T-helper 17 cell (primary cell): ENCODE measurements at regions not wholly inside any gene's neighbourhood (a gene's known extent, or its start where the extent isn't known, plus 50 kb on each side); places are given as distances from the start of the nearest gene placed in this dataset.

ENCODE experiments used
- ATAC-seq: fragments of 150-1000 bp; cut with Tn5 transposase; 2 replicates; pipeline ENCODE4 v1.10.0; 2021; ENCODE audit warnings: mild to moderate bottlenecking, moderate library complexity
- DNase-seq, 3 donors: peaks; one replicate each; pipeline versions ENCODE4 v3.0.0 to v3.0.0-alpha.2; 2020 to 2021
- H3K9me3 ChIP-seq: one replicate; pipeline ENCODE4 v1.7.0; 2013; ENCODE audit warnings: low read length, mild to moderate bottlenecking; ENCODE audit not compliant: control insufficient read depth, poor library complexity, severe bottlenecking
- H3K27ac Mint-ChIP-seq: one replicate; pipeline ENCODE4 v1.8.0; 2022; ENCODE audit warnings: mild to moderate bottlenecking, moderate library complexity, mixed read lengths
- H3K27me3 Mint-ChIP-seq: one replicate; pipeline ENCODE4 v1.8.0; 2022; ENCODE audit warnings: mixed read lengths
- H3K36me3 Mint-ChIP-seq: one replicate; pipeline ENCODE4 v1.8.0; 2022; ENCODE audit warnings: low read depth, mixed read lengths
- H3K4me1 Mint-ChIP-seq: one replicate; pipeline ENCODE4 v1.8.0; 2022; ENCODE audit warnings: mild to moderate bottlenecking, mixed read lengths
- H3K4me3 Mint-ChIP-seq: one replicate; pipeline ENCODE4 v1.8.0; 2022; ENCODE audit warnings: mild to moderate bottlenecking, moderate library complexity, mixed read lengths

GRCh38 chr2:129713337-129713736 is 266.1 kb upstream of the RAB6C start:
- H3K27me3 Mint-ChIP-seq, result peaks cover 12% of the 10 kb centered on the region
- ATAC-seq, result no peak
- H3K9me3 ChIP-seq, result no peaks in the 10 kb centered on the region
- no peak overlapping the region for H3K4me3 Mint-ChIP-seq
- no peaks in the 10 kb centered on the region for H3K4me1 Mint-ChIP-seq
- no peak for DNase-seq
- H3K27ac Mint-ChIP-seq, result no peak overlapping the region
- H3K36me3 Mint-ChIP-seq, result no peaks in the 10 kb centered on the region

DNA sequence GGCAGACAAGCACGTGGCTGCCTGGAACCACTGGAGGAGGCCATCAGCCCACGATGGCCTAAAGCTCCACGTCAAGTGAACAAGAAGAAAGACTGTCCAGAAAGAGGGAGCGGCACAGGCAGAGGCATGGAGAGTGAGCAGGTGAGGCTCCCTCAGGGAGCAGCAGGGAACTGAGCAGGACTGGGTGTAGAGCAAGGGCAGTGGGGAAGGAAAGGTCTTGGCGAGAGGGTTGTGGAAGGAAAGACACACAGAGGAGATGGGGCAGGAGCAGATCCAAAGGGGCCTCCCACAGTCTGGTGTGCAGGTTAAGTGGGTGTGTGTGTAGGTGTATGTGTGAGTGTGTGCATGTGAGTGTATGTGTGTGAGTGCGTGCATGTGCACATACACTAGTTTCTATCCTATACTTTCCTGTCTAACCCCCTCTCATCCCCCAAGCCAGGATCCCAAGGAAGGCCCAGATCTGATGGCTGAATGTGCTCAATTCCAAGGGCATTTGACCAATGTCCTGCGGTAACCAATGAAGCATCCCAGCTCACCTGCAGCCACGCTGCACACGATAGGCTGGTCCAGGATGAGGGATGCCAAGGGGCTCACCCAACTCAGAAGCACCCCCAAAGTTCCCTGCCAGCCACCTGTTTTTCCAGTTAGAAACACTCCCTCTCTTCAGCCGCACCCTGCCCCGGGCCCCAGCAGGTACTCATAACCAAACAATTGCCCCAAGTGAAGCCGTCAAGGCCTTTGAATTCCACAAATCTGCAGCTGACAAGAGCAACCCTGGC is 262.5 kb upstream of the RAB6C start:
- no peaks in the 10 kb centered on the region for H3K9me3 ChIP-seq
- no peaks in the 10 kb centered on the region for H3K4me1 Mint-ChIP-seq
- H3K4me3 Mint-ChIP-seq, result no peak overlapping the region
- DNase-seq (no peak), ATAC-seq (no peak)
- no peaks in the 10 kb centered on the region for H3K36me3 Mint-ChIP-seq
- H3K27me3 Mint-ChIP-seq, result peaks cover 12% of the 10 kb centered on the region
- H3K27ac Mint-ChIP-seq, result no peak overlapping the region

DNA sequence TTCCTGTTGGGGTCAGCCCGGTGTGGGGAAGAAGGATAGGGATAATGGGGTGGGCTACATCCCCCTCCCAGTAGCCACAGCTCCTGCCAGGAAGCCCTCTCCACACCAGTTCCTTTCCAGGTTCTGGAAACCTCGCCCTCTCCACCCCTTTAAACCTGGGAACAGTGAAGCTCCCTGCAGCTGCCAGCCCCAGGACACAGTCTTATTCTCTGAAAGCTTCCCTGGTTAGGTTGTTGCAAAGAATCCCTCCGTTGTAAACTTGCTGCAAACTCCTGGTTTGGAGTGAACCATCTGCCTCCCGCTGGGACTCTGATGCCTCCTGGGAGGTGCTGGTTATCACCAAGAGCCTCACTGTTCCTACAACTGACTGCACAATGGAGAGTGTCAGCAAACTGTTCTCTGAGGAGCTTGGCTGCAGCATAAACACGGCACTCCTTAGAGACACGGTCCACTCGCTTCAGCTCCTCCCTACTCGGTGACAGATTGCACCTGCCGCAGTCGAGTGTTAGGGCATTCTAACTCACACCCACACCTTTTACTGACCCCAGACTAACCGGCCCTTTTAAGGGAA is 261.8 kb upstream of the RAB6C start:
- peaks cover 12% of the 10 kb centered on the region for H3K27me3 Mint-ChIP-seq
- DNase-seq (no peak), ATAC-seq (no peak)
- no peaks in the 10 kb centered on the region for H3K4me1 Mint-ChIP-seq
- H3K36me3 Mint-ChIP-seq, result no peaks in the 10 kb centered on the region
- no peaks in the 10 kb centered on the region for H3K9me3 ChIP-seq
- no peak overlapping the region for H3K4me3 Mint-ChIP-seq
- H3K27ac Mint-ChIP-seq, result no peak overlapping the region

DNA sequence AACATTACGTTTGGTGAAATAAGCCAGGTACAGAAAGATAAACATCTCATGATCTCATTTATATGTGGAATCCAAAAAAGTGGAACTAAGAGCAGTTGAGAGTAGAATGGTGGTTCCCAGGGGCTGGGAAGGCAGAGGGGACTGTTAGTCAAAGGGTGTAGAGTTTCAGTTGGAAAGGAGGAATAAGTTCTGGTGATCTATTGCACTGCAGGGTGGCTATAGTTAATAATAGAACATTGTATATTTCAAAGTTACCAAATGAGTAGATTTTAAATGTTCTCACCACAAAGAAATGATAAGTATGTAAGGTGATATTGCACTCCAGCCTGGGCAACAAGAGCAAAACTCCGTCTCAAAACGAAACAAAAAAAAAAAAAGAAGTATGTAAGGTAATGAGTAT is 260.1 kb upstream of the RAB6C start:
- no peaks in the 10 kb centered on the region for H3K9me3 ChIP-seq
- H3K4me3 Mint-ChIP-seq, result no peak overlapping the region
- no peak for ATAC-seq
- no peak overlapping the region for H3K27ac Mint-ChIP-seq
- peaks cover 12% of the 10 kb centered on the region for H3K27me3 Mint-ChIP-seq
- H3K36me3 Mint-ChIP-seq, result no peaks in the 10 kb centered on the region
- H3K4me1 Mint-ChIP-seq, result no peaks in the 10 kb centered on the region
- no peak for DNase-seq

DNA sequence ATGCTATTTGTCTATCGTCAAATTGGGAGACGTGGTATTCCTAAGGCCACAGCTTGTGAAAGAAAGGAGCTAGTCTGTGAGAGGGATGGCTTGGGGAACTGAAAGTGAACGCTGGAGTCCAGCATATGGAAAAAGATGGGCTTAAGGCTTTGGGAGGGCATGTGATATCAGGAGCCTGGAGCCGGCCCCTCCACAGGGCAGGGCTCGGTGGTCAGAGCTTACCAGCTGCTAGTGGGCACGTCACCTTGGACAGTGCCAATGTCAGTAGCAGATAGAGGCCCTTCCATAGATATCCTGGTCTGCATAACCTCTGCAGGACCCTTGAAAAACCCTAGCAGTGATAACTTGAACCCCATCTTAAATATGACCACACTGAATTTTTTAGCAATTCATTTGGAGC is 259.1 kb upstream of the RAB6C start:
- no peaks in the 10 kb centered on the region for H3K9me3 ChIP-seq
- no peak for ATAC-seq
- H3K27ac Mint-ChIP-seq, result no peak overlapping the region
- no peaks in the 10 kb centered on the region for H3K36me3 Mint-ChIP-seq
- peaks cover 12% of the 10 kb centered on the region for H3K27me3 Mint-ChIP-seq
- H3K4me3 Mint-ChIP-seq, result no peak overlapping the region
- DNase-seq, result no peak
- no peaks in the 10 kb centered on the region for H3K4me1 Mint-ChIP-seq

DNA sequence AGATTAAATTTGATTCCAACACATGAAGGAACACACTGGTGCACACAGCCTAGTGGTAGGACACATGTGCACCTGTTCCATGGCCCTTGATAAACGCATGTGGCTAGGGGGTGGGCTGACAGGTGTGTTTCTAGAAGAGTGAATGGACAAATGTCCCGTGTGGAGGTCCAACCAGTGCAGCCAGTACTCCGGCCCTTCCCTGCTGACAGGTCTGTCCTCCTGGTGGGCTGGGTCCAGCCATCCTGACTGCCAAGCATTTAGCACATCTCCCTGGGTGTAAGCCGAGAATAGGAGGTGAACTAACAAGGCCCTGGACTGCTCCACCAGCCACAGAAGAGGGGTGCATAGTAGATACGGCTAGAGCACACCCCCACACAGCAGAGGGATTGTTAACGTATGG is 258.7 kb upstream of the RAB6C start:
- no peak overlapping the region for H3K27ac Mint-ChIP-seq
- ATAC-seq, result no peak
- no peak overlapping the region for H3K4me3 Mint-ChIP-seq
- peaks cover 12% of the 10 kb centered on the region for H3K27me3 Mint-ChIP-seq
- no peaks in the 10 kb centered on the region for H3K9me3 ChIP-seq
- DNase-seq, result no peak
- no peaks in the 10 kb centered on the region for H3K4me1 Mint-ChIP-seq
- no peaks in the 10 kb centered on the region for H3K36me3 Mint-ChIP-seq

DNA sequence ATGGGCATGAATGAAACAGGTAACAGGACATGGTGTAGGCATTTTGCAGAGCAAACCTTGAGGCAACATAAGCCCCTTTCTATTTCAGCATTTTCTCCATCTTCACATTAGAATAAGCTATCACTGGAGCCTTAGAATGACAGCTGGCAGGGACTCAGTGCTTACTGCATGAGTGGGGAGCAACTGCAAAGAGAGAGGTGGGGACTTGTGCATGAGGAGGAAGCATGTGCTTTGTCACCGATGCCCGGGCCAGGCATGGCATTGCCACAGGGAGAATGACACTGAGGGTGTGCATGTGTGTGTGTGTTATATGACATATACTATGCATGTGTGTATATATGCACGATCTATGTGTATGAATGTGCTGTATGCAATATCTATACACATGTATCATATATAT is 258.2 kb upstream of the RAB6C start:
- ATAC-seq (no peak), DNase-seq (no peak)
- Mint-ChIP-seq H3K4me3 (no peak overlapping the region), H3K27ac (no peak overlapping the region), H3K4me1 (no peaks in the 10 kb centered on the region), H3K27me3 (peaks cover 12% of the 10 kb centered on the region), H3K36me3 (no peaks in the 10 kb centered on the region)
- H3K9me3 ChIP-seq, result no peaks in the 10 kb centered on the region

DNA sequence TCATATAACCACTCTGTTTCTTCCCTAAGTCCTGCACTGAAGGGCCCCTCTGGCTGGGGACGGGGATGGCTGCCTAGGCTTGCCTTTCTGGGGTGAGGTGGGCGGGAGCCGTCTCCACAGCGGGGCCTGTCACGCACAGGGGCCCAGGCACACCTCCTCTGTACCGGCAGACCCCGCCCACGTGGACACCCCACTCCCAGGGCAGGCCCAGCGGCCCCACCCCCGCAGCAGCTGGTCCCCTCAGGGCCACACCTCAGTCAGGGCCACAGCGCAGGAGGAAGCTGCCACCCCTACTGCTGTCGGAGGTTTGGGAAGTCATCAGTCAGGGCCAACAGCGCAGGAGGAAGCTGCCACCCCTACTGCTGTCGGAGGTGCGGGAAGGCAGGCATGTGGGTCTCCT is 257.6 kb upstream of the RAB6C start:
- DNase-seq, result no peak
- Mint-ChIP-seq H3K36me3 (no peaks in the 10 kb centered on the region), H3K27me3 (peaks cover 8% of the 10 kb centered on the region)

DNA sequence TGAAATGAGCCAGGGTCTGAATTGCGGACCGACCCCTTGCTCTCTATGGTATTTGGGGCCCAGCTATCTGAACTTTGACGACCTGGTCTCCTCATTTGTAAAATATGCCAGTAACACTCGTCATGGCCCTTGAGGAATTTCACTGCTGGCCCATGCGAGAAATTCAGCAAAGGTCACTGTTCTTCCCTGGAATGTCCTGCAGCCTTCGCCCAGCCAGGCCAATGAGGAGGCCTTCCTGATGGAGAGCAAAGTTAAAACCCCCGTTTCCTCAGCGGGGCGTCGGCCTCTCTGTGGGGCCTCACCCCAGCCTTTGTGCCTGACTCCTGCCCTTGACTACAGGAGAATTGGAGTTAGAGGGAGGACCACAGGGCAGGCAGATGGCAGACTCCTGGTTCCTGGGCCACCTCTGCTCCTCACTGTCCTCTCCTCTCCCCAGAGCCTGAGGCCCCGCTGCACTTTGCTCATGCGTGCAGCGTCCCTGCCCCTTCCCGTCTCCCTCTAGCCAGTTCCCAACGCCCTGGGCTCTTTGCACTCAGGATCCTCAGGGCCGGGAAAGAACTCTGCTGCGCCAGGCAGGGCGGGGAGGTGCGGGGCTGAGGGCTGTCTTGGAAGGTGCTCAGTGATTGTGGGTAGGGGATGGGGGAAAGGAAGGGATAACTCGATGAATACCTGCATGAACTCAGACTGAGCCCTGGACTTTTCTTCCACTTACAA is 257.0 kb upstream of the RAB6C start:
- ATAC-seq (no peak), DNase-seq (no peak)
- H3K36me3 Mint-ChIP-seq, result no peaks in the 10 kb centered on the region
- H3K4me3 Mint-ChIP-seq, result no peak overlapping the region
- no peaks in the 10 kb centered on the region for H3K9me3 ChIP-seq
- peaks cover 13% of the 10 kb centered on the region for H3K27me3 Mint-ChIP-seq
- no peak overlapping the region for H3K27ac Mint-ChIP-seq
- H3K4me1 Mint-ChIP-seq, result no peaks in the 10 kb centered on the region

More for the DNA sequence above, 257.6 kb upstream of the RAB6C start:
- no peaks in the 10 kb centered on the region for H3K4me1 Mint-ChIP-seq
- no peak overlapping the region for H3K27ac Mint-ChIP-seq
- H3K9me3 ChIP-seq, result no peaks in the 10 kb centered on the region
- H3K4me3 Mint-ChIP-seq, result no peak overlapping the region
- ATAC-seq, result no peak

DNA sequence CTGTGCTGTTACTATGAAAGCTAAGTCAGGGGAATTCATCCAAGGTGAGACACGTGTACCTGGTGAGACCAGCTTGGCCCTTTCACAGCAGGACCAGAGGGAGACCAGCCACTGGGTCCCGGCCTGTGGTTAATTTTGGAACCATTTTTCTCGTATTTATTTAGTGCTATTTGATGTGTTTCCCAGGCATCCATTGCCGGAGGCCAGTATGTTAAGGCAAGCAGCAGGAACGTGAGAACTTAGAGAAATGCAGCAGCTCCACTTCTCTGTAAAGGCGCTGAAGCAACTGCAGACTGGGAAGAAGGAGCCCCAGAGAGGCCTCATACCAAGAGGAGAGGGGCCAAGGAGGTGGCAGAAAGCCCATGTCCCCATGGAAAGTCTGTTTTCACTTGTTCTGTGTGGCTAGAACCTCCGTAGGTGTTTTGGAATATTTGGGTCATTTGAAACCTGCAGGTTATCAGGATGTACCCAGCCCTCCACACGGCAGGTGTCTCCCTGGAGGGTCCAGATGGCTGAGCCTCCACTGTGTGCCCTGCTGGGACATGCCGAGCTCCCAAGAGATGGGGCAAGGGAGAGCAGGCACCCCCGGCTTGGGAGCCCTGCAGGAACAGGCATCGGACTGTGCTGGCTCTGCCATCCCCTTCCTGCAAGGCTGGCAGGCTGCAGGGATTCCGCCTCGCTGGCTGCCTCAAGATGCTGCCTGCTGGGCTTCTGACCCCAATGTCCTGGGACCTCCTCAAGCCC is 256.0 kb upstream of the RAB6C start:
- no peaks in the 10 kb centered on the region for H3K9me3 ChIP-seq
- H3K36me3 Mint-ChIP-seq, result no peaks in the 10 kb centered on the region
- ATAC-seq (no peak), DNase-seq (no peak)
- no peaks in the 10 kb centered on the region for H3K4me1 Mint-ChIP-seq
- H3K4me3 Mint-ChIP-seq, result no peak overlapping the region
- no peak overlapping the region for H3K27ac Mint-ChIP-seq
- H3K27me3 Mint-ChIP-seq, result peaks cover 12% of the 10 kb centered on the region

DNA sequence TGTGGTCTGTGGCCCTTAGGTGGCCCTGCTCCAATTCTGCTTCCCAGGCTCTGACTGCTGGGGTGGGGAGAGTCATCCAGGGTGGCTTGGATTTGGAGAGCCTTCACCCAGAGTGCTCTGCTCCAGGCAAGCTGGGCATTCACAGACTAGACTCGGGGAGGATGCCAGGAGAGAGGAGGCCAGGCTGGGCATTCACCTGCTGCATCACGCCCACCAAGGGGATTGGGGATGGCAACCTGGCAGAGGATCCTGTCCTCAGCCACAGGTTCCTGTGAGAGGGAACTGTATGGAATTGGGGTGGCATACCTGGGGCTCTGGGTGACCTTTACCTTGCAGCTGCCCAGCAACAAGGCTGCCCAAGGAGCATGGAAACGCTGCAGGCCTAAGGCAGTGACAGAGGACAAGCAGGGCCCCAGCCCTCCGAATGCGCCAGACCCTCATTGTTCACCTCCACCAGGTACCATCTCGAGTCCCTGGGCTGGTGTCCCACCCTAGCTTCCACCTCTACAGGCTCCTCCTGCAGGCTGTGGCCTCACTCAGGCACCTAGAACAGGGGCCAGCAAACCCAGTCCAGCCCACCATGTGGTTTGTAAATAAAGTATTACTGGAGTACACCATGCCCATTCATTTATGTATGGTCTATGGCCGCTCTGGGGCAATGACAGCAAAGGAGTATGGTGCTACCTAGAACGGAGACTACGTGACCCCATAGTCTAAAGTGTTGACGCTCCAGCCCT is 255.3 kb upstream of the RAB6C start:
- Mint-ChIP-seq H3K27ac (no peak overlapping the region), H3K27me3 (peaks cover 13% of the 10 kb centered on the region), H3K4me1 (no peaks in the 10 kb centered on the region), H3K4me3 (no peak overlapping the region), H3K36me3 (no peaks in the 10 kb centered on the region)
- DNase-seq, result no peak
- no peaks in the 10 kb centered on the region for H3K9me3 ChIP-seq
- no peak for ATAC-seq

GRCh38 chr2:129726216-129726615 is 253.2 kb upstream of the RAB6C start:
- H3K4me1 Mint-ChIP-seq, result no peaks in the 10 kb centered on the region
- H3K36me3 Mint-ChIP-seq, result no peaks in the 10 kb centered on the region
- no peak for ATAC-seq
- H3K27ac Mint-ChIP-seq, result no peak overlapping the region
- H3K4me3 Mint-ChIP-seq, result no peak overlapping the region
- DNase-seq, result no peak
- H3K9me3 ChIP-seq, result no peaks in the 10 kb centered on the region
- H3K27me3 Mint-ChIP-seq, result peaks cover 21% of the 10 kb centered on the region

DNA sequence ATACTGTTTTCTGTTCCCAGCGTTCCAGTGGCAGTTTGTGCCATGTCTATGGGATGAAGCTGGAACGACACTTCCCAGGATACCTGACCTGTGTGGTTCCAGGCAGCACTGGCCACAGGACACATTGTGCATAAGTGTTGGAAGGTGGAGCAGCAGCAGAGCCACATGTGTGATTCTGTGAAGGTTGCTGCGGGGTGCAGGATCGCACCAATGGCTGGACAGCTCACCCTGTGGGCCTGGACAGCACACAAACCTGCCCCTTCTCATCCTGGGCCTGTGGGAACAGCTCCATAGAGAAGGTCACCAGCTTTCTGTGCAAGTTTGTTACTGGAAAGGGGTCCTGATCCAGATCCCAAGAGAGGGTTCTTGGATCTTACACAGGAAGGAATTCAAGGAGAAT is 252.2 kb upstream of the RAB6C start:
- Mint-ChIP-seq H3K4me3 (no peak overlapping the region), H3K27me3 (peaks cover 21% of the 10 kb centered on the region), H3K27ac (no peak overlapping the region), H3K36me3 (no peaks in the 10 kb centered on the region), H3K4me1 (no peaks in the 10 kb centered on the region)
- H3K9me3 ChIP-seq, result no peaks in the 10 kb centered on the region
- no peak for DNase-seq
- ATAC-seq, result no peak
